ENCODE measurements at regions not wholly inside any gene's neighbourhood (a gene's known extent, or its start where the extent isn't known, plus 50 kb on each side); places are given as distances from the start of the nearest gene placed in this dataset.

GRCh38 chr1:219109424-219110018 lies 64.2 kb upstream of the LYPLAL1 start:
- Histone ChIP-seq H3K4me1 (ENCODE audit: insufficient read depth) (no peaks in the 10 kb centered on the region), H3K9me3 (no peaks in the 10 kb centered on the region), H3K36me3 (no peaks in the 10 kb centered on the region), H3K27ac (no peak overlapping the region), H3K4me3 (no peak overlapping the region), H3K27me3 (no peaks in the 10 kb centered on the region)
- intact Hi-C loops (cut with DNase I): no loop called here
- DNase-seq: no peak
- TF ChIP-seq CTCF (IDR thresholded peaks at IDR 0.05) (no peak), EP300 (IDR thresholded peaks at IDR 0.05) (no peak), POLR2A (IDR thresholded peaks at IDR 0.05) (no peak)

GRCh38 chr1:219113261-219113660 lies 60.4 kb upstream of the LYPLAL1 start:
- Histone ChIP-seq H3K4me3 (no peak overlapping the region), H3K9me3 (no peaks in the 10 kb centered on the region), H3K27ac (no peak overlapping the region), H3K36me3 (no peaks in the 10 kb centered on the region), H3K27me3 (no peaks in the 10 kb centered on the region), H3K4me1 (ENCODE audit: insufficient read depth) (no peaks in the 10 kb centered on the region)
- no peak for DNase-seq
- TF ChIP-seq CTCF (IDR thresholded peaks at IDR 0.05) (no peak), POLR2A (IDR thresholded peaks at IDR 0.05) (no peak), EP300 (IDR thresholded peaks at IDR 0.05) (no peak)
- intact Hi-C loops (cut with DNase I): no loop called here

GRCh38 chr1:219114014-219114413 lies 59.7 kb upstream of the LYPLAL1 start:
- Histone ChIP-seq H3K27me3 (no peaks in the 10 kb centered on the region), H3K4me1 (ENCODE audit: insufficient read depth) (no peaks in the 10 kb centered on the region), H3K36me3 (no peaks in the 10 kb centered on the region), H3K9me3 (no peaks in the 10 kb centered on the region), H3K27ac (no peak overlapping the region), H3K4me3 (no peak overlapping the region)
- WGBS, 3 donors: 93 to 97% (median 96%) methylated on average over 1 of the region's 1 CpG
- TF ChIP-seq EP300 (IDR thresholded peaks at IDR 0.05) (no peak), POLR2A (IDR thresholded peaks at IDR 0.05) (no peak), CTCF (IDR thresholded peaks at IDR 0.05) (no peak)
- intact Hi-C loops (cut with DNase I): no loop called here
- no peak for DNase-seq

- Histone ChIP-seq H3K4me1 (ENCODE audit: insufficient read depth) (peaks cover 4% of the 10 kb centered on the region), H3K27ac (no peak overlapping the region), H3K36me3 (no peaks in the 10 kb centered on the region), H3K27me3 (no peaks in the 10 kb centered on the region), H3K9me3 (no peaks in the 10 kb centered on the region), H3K4me3 (no peak overlapping the region)
- intact Hi-C loops (cut with DNase I): no loop called here
- no peak for DNase-seq
- TF ChIP-seq EP300 (IDR thresholded peaks at IDR 0.05): no peak
- TF ChIP-seq CTCF (IDR thresholded peaks at IDR 0.05): no peak
- TF ChIP-seq POLR2A (IDR thresholded peaks at IDR 0.05): no peak
Measured at GRCh38 chr1:219119839-219120238, 53.8 kb upstream of the LYPLAL1 start.

Measured in ovary (tissue), 7 donors.